ENCODE measurements at regions not wholly inside any gene's neighbourhood (a gene's known extent, or its start where the extent isn't known, plus 50 kb on each side); places are given as distances from the start of the nearest gene placed in this dataset.

- no peak for DNase-seq
Observed at GRCh38 chr2:219961947-219962498, 334.6 kb downstream of the SLC4A3 start.

- no peak for DNase-seq
Observed at GRCh38 chr2:219962801-219963200, 335.4 kb downstream of the SLC4A3 start.

- no peak for DNase-seq
Observed at GRCh38 chr2:219965287-219966194, 338.1 kb downstream of the SLC4A3 start.

GRCh38 chr2:219967247-219968245 lies 340.1 kb downstream of the SLC4A3 start:
- DNase-seq, result no peak

GRCh38 chr2:219968685-219969345 lies 341.4 kb downstream of the SLC4A3 start:
- no peak for DNase-seq

- DNase-seq, result no peak
Observed at GRCh38 chr2:219969508-219969907, 342.1 kb downstream of the SLC4A3 start.

- no peak for DNase-seq
Observed at GRCh38 chr2:219973136-219973535, 345.7 kb downstream of the SLC4A3 start.

- DNase-seq, result no peak
Observed at GRCh38 chr2:219976871-219977270, 349.4 kb downstream of the SLC4A3 start.

GRCh38 chr2:219980638-219981037 lies 353.2 kb downstream of the SLC4A3 start:
- DNase-seq, result no peak

- no peak for DNase-seq
Observed at GRCh38 chr2:219983836-219984235, 356.4 kb downstream of the SLC4A3 start.

- DNase-seq, result no peak
Observed at GRCh38 chr2:219985017-219985416, 357.6 kb downstream of the SLC4A3 start.

- no peak for DNase-seq
Observed at GRCh38 chr2:219987830-219988229, 360.4 kb downstream of the SLC4A3 start.

GRCh38 chr2:219989744-219990143 lies 362.3 kb downstream of the SLC4A3 start:
- DNase-seq, result no peak

GRCh38 chr2:219991116-219991515 lies 363.7 kb downstream of the SLC4A3 start:
- DNase-seq, result no peak

GRCh38 chr2:219995399-219995798 lies 368.0 kb downstream of the SLC4A3 start:
- no peak for DNase-seq

GRCh38 chr2:219995991-219996765 lies 368.7 kb downstream of the SLC4A3 start:
- no peak for DNase-seq

- DNase-seq, result peak; percentile 59
Observed at GRCh38 chr2:219997341-219997851, 370.0 kb downstream of the SLC4A3 start.

- DNase-seq, result no peak
Observed at GRCh38 chr2:219998107-219998506, 370.7 kb downstream of the SLC4A3 start.

- peak; percentile 22 for DNase-seq
Observed at GRCh38 chr2:219998714-219999227, 371.3 kb downstream of the SLC4A3 start.

GRCh38 chr2:220000080-220000479 lies 372.6 kb downstream of the SLC4A3 start:
- no peak for DNase-seq

GRCh38 chr2:220000586-220000985 lies 373.2 kb downstream of the SLC4A3 start:
- DNase-seq, result no peak
